G401 (cell line): ENCODE measurements at regions not wholly inside any gene's neighbourhood (a gene's known extent, or its start where the extent isn't known, plus 50 kb on each side); places are given as distances from the start of the nearest gene placed in this dataset.
"Not testable (repeated sequence)": the region's sequence is repeated elsewhere in the genome, so short reads cannot be mapped to it uniquely, and the experiment has no call there.

Experiments
- DNase-seq: peaks from one replicate; pipeline ENCODE4 v3.0.0-alpha.2; 2015; ENCODE audit warnings: low spot score
- in situ Hi-C: cut with HindIII; loops from 2 replicates; pipeline ENCODE4 v1.10.0; 2016; ENCODE audit warnings: low sequenced_read_pairs, mixed read lengths

GRCh38 chr3:26097111-26097510, 307.2 kb downstream of the OXSM start:
- DNase-seq, in situ Hi-C loops: not testable (repeated sequence)

- no peak for DNase-seq
- in situ Hi-C loops, result no loop called here
Observed at GRCh38 chr3:26099692-26100091, 309.8 kb downstream of the OXSM start.

- no peak for DNase-seq
- in situ Hi-C loops, result no loop called here
Observed at GRCh38 chr3:26100176-26100575, 310.3 kb downstream of the OXSM start.

- in situ Hi-C loops, result no loop called here
- no peak for DNase-seq
Observed at GRCh38 chr3:26102376-26102775, 312.5 kb downstream of the OXSM start.

GRCh38 chr3:26104851-26105251, 315.0 kb downstream of the OXSM start:
- DNase-seq, result no peak
- in situ Hi-C loops, result no loop called here

GRCh38 chr3:26105261-26105660, 315.4 kb downstream of the OXSM start:
- in situ Hi-C loops, result no loop called here

DNA sequence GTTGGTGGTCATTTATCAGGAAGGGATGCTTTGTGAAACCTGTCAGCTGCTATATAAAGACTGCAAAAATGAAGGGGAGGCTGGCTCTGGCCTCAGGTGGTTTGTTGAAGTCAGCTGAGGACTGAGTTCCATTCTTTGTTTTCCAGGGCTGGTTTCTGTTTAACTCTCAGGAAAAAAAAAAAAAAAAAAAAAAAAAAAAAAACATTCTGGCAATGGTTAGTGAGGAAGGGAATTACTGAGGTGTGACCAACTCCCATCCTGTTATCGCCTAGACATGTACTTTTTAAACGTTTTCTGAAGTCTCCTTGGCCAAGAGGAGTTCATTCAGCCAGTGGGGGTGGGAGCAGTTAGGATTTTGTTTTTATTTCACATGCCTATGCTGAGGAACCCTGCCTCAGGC, 316.3 kb downstream of the OXSM start:
- in situ Hi-C loops, result no loop called here
- DNase-seq, result no peak

More at GRCh38 chr3:26105261-26105660, 315.4 kb downstream of the OXSM start:
- no peak for DNase-seq

DNA sequence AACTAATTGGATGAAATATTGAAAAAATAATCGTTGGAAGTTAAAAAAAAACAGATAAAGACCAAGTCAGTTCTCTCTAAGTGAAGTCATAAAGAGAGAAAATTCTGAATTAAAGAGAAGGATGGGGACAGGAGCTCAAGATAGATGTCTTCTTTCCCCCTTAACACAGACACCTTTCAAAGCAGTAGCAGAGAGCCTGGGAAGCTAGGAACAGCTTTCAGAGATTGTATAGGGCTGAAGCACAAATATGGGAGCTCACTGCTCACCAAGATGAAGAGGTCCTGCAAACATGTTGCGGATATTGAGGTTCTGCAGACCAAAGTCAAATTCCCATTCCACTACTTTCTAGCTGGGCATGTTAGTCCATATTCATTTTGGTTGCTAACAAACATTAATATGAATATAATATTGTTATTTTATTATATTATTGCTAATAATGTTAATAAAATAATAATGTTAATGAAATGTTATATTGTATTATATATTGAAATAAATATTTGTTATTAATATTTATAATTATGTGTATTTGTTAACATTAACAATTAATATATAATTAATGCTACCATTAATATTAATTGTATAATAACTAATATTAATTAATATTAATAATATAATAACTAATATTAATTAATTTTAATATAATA, 319.1 kb downstream of the OXSM start:
- in situ Hi-C loops, result no loop called here
- no peak for DNase-seq

DNA sequence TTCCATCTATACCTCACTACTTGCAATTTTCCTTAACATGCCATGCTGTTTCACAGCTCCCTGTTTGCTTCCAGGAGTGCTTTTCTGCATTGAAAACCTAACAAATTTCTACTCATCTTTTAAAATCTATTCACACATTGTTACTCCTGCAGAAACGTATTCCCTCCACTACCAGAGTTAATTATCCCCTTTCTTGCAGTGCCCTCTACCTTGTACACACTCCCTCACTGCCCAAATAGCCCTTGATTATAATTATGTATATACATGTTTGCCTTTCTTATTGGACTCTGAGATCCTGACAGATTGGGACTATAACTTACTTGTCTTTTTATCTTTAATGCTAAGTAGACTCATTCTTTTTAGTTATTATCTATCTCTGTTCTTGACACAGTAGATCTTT, 325.0 kb downstream of the OXSM start:
- DNase-seq, result no peak
- in situ Hi-C loops, result no loop called here

DNA sequence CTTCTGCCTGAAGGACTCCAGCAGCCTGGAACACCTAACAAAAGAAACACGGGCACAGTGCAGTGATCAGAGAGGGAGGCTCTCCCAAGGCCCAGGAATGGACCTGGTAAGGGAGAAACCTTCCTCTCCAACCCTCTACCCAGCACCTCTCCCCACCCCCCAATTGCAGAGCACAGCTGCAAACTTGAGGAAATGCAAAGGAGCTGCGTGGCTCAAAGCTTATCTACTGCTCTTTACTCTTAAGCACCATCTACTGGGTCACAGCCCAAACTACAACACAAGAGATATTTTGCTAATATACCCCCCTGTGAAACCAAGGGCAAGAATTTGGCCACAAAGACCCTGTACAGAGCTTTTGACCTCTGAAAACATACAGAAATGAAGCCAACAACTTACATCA, 328.3 kb downstream of the OXSM start:
- DNase-seq, result no peak

DNA sequence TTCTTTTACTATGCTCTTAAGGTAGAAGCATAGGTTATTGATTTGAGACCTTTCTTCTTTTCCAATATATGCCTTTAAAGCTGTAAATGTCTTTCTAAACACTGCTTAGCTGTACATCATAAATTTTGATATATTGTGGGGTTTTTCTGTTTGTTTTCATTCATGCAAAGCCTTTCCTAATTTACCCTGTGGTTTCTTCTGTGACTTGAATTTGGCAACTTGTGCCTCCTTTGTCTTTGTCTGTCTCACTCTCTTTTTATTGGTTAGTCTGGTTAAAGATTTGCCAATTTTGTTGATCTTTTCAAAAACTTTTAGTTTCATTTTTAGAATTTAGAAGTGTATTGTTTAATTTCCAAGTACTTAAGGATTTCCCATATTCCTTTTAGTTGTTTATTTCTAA, 343.1 kb downstream of the OXSM start:
- in situ Hi-C loops, result no loop called here
- no peak for DNase-seq

More for the DNA sequence above, 328.3 kb downstream of the OXSM start:
- in situ Hi-C loops, result no loop called here

DNA sequence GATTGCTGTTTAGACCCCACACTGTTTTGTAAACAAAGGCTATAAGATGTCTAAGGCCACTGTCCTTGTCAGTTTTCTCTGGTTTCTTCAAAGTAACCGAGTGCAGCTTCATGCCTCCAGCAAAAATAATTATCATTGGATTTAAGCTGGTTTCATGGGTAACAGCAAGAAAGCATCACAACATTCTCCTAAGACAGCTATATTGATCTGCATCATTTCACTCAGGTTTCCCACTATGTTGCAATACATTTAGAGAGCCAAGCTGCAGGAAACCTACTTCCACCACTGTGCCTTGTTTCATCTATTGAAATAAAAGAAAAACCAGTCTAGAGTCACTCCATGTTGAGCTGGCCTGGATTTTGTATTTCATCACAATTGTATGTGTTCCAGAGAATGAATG, 351.4 kb downstream of the OXSM start:
- DNase-seq, result no peak
- in situ Hi-C loops, result no loop called here

- in situ Hi-C loops, result no loop called here
- no peak for DNase-seq
Observed at GRCh38 chr3:26145769-26146168, 355.9 kb downstream of the OXSM start.

DNA sequence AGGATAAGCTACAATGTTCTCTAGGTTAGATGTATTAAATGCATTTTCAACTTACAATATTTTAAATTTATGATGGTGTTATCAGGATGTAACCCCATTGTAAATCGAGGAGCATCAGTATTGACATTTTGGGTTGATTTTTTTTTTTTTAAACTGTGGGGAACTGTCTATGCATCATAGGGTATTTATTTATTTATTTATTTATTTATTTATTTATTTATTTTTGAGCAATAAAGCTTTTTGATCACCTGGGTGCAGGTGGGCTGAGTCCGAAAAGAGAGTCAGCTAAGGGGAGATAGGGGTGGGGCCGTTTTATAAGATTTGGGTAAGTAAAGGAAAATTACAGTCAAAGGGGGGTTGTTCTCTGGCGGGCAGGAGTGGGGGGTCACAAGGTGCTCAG, 367.5 kb downstream of the OXSM start:
- DNase-seq, in situ Hi-C loops: not testable (repeated sequence)

GRCh38 chr3:26171006-26171405, 381.1 kb downstream of the OXSM start:
- DNase-seq, result no peak
- in situ Hi-C loops, result no loop called here

DNA sequence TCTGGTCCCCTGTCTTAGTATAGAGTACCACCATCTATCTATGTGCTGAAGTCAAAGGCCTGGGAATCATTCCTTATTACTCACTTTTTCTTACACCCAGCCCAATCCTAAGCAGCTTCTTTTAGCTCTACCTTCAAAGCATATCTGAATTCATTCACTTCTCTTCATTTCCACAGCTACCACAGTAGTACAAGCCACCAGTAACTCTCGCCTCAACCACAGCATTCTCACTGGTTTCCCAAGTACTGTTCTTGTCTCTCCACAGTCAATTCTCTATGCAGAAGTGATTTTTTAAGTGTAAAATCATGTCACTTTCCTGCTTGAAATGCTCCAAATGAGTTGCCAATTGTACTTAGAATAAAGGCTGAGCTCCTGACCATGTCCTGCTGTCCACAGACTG, 401.7 kb downstream of the OXSM start:
- in situ Hi-C loops, result no loop called here
- no peak for DNase-seq

GRCh38 chr3:26193558-26193957, 403.7 kb downstream of the OXSM start:
- in situ Hi-C loops, result no loop called here
- DNase-seq, result no peak

GRCh38 chr3:26196781-26197180, 406.9 kb downstream of the OXSM start:
- in situ Hi-C loops, result no loop called here
- no peak for DNase-seq

- in situ Hi-C loops, result no loop called here
- no peak for DNase-seq
Observed at GRCh38 chr3:26198609-26199008, 408.7 kb downstream of the OXSM start.

- in situ Hi-C loops, result no loop called here
- peak; percentile 11 for DNase-seq
Observed at GRCh38 chr3:26202169-26202568, 412.3 kb downstream of the OXSM start.

- DNase-seq, result no peak
- in situ Hi-C loops, result no loop called here
Observed at GRCh38 chr3:26205475-26205874, 415.6 kb downstream of the OXSM start.

- in situ Hi-C loops, result no loop called here
- DNase-seq, result peak; percentile 45
Observed at GRCh38 chr3:26208201-26208600, 414.4 kb upstream of the LRRC3B start.
